Kidney (tissue), 13 donors: ENCODE measurements at regions not wholly inside any gene's neighbourhood (a gene's known extent, or its start where the extent isn't known, plus 50 kb on each side); places are given as distances from the start of the nearest gene placed in this dataset.
"Not testable (repeated sequence)": the region's sequence is repeated elsewhere in the genome, so short reads cannot be mapped to it uniquely, and the experiment has no call there.

ENCODE experiments used
- DNase-seq, 5 donors: peaks; one replicate each; pipeline ENCODE4 v3.0.0-alpha.2; 2013 to 2020
- FAIRE-seq: peaks from 2 replicates; lab custom pipeline; 2012; peaks lifted over from hg19 to GRCh38; lab: Jason Lieb, UNC
- H3K27ac ChIP-seq, 2 donors: one replicate each; pipeline ENCODE4 v1.7.0; 2013; ENCODE audit warnings: low read depth in 2 of 2, low read length in 2 of 2, inconsistent platforms in 1 of 2
- H3K27me3 ChIP-seq: one replicate; pipeline ENCODE4 v1.7.1; 2013; ENCODE audit warnings: low read length, inconsistent platforms; ENCODE audit not compliant: control insufficient read depth, insufficient read depth
- H3K36me3 ChIP-seq, 3 donors: one replicate each; pipeline versions ENCODE4 v1.7.0 to v1.7.1; 2013; ENCODE audit warnings: low read length in 3 of 3, control low read depth in 1 of 3, inconsistent platforms in 1 of 3; ENCODE audit not compliant: insufficient read depth in 3 of 3, control insufficient read depth in 2 of 3
- H3K4me1 ChIP-seq, 3 donors: one replicate each; pipeline versions ENCODE4 v1.7.0 to v1.7.1; 2013; ENCODE audit warnings: low read length in 3 of 3, inconsistent platforms in 1 of 3, low read depth in 1 of 3; ENCODE audit not compliant: control insufficient read depth in 2 of 3, insufficient read depth in 2 of 3
- H3K4me3 ChIP-seq, 3 donors: one replicate each; pipeline versions ENCODE4 v1.7.0 to v1.8.1; 2013; ENCODE audit warnings: low read length in 3 of 3, control low read depth in 1 of 3, inconsistent platforms in 1 of 3
- H3K9ac ChIP-seq, 3 donors: one replicate each; pipeline versions ENCODE4 v1.7.0 to v1.7.1; 2013; ENCODE audit warnings: low read length in 3 of 3, control low read depth in 1 of 3, inconsistent platforms in 1 of 3
- H3K9me3 ChIP-seq, 3 donors: one replicate each; pipeline versions ENCODE4 v1.7.0 to v1.7.1; 2013; ENCODE audit warnings: low read length in 3 of 3, control low read depth in 1 of 3, inconsistent platforms in 1 of 3; ENCODE audit not compliant: control insufficient read depth in 2 of 3, insufficient read depth in 1 of 3
- intact Hi-C: fragments of 100-400 bp; cut with DNase I; formaldehyde crosslinking; loops from one replicate; pipeline ENCODE4 v1.11.1; 2022
- TF ChIP-seq, protein P1 (sequence below): IDR thresholded peaks from 3 replicates; pipeline ENCODE4 v1.5.1; 2012; ENCODE audit warnings: mild to moderate bottlenecking, moderate library complexity, borderline replicate concordance; ENCODE audit not compliant: insufficient read depth; ENCODE audit errors: extremely low read depth
- donor health status: control.
- donor health status: control.
- donor health status: control.
- donor health status: control.
- donor health status: control.
- donor health status: DM: yes; HTN: yes; CAD: no.
- donor health status: Normal renal cell carcinoma (clear cell type).

DNA sequence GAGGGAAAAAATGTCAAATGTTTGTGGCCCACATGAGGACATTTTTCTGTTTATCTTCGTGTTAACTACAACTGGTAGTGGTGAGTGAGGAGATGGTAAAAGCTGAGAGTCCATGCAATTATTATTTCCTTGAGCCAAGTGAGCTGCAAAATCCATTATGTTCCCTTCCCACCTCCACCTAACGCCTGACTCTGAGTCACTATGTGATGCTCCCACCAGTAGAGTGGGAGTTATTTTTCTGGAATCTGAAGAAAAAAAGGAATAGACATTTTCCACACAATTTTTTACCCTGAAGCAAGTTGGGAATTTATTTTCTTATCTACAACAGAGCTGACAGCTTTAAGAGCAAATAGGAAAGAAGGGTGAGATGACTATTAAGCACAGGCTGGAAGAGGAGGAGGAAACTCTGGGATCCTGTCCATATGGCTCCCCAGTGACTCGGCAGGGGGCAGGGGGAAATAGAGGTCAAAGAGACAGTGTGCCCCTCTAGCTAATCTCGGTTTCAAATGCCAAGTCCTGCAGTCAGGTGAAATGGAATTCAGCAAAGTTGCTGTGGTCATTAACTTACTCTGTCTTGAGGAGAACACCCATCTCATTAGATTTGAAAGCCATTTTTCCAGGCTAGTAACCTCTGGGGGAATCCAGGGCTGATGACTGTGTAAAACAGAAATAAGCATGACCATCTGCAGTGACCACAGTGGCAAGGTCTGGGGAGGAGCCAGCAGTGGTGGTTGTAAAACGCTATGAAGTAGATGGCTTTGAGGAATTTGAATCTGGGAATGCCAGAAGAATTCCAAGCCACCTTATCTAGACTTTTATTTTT, 463.9 kb downstream of the STK39 start:
- DNase-seq (peak in 4 of 5 donors; percentile 14 to 61 (median 39)), FAIRE-seq (no peak)
- Histone ChIP-seq H3K4me3 (no peak overlapping the region), H3K27ac (no peak overlapping the region), H3K4me1 (no peaks in the 10 kb centered on the region), H3K27me3 (no peaks in the 10 kb centered on the region), H3K9ac (no peak overlapping the region), H3K9me3 (no peaks in the 10 kb centered on the region), H3K36me3 (no peaks in the 10 kb centered on the region)
- intact Hi-C loops, result no loop called here
- TF ChIP-seq, protein P1, sequence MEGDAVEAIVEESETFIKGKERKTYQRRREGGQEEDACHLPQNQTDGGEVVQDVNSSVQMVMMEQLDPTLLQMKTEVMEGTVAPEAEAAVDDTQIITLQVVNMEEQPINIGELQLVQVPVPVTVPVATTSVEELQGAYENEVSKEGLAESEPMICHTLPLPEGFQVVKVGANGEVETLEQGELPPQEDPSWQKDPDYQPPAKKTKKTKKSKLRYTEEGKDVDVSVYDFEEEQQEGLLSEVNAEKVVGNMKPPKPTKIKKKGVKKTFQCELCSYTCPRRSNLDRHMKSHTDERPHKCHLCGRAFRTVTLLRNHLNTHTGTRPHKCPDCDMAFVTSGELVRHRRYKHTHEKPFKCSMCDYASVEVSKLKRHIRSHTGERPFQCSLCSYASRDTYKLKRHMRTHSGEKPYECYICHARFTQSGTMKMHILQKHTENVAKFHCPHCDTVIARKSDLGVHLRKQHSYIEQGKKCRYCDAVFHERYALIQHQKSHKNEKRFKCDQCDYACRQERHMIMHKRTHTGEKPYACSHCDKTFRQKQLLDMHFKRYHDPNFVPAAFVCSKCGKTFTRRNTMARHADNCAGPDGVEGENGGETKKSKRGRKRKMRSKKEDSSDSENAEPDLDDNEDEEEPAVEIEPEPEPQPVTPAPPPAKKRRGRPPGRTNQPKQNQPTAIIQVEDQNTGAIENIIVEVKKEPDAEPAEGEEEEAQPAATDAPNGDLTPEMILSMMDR, result no peak

DNA sequence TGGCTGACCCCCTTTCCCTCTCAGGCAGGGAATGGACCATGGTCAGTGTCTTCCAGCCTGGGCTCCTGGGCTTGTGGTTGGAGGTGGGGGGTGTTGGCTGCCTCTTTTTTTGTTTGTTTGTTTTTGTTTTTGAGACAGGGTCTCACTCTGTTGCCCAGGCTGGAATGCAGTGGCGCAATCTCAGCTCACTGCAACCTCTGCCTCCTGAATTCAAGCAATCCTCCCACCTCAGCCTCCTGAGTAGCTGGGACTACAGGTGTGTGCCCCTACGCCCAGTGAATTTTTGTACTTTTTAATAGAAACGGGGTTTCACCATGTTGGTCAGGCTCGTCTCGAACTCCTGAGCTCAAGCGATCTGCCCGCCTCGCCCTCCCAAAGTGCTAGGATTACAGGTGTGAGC, 465.8 kb downstream of the STK39 start:
- H3K9me3 ChIP-seq, H3K4me3 ChIP-seq, H3K27me3 ChIP-seq, intact Hi-C loops, H3K9ac ChIP-seq, FAIRE-seq, DNase-seq, H3K27ac ChIP-seq, H3K36me3 ChIP-seq, H3K4me1 ChIP-seq: not testable (repeated sequence)

DNA sequence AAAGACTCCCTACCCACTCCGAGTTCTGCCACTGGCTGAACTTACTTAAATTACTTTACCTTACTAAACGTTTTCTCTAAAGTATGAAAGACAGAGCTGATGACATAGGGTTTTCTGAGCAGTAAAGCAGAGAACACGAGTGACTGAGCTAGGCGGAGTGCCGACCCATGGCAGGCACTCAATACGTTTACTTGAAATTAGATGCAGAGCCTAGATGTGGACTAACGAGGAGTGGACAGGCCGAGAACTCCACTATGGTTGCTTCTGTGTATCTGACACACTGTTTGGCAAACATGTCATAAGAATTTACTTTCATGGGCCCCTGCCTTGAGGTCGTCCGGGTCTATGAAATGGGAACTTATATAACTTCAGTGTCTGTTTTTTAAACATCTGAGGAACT, 471.0 kb downstream of the STK39 start:
- intact Hi-C loops, result no loop called here
- DNase-seq, result no peak

DNA sequence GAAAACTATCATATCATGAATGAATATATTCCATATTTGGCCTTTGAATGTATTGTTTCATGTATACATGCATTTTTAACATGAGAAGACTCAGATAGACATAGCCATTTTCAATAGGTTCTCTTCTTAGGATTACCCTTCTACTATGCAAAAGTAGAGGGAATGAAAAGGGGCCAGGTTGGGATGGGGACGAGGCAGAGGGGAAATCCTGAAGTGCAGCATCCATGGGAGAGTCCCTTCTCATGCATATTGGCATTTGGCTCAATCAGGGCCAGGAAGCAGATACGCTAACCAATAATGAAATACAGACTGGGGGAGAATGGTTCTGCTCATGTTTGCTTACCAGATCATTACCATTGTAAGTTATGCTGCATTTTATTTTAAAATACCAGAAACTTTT, 475.8 kb downstream of the STK39 start:
- Histone ChIP-seq H3K27ac (no peak overlapping the region), H3K9ac (no peak overlapping the region), H3K27me3 (no peaks in the 10 kb centered on the region), H3K4me3 (no peak overlapping the region), H3K4me1 (no peaks in the 10 kb centered on the region), H3K9me3 (peaks cover 0 to 4% (median 0%) of the 10 kb centered on the region in 3 donors), H3K36me3 (no peaks in the 10 kb centered on the region)
- no peak for DNase-seq
- intact Hi-C loops, result no loop called here
- TF ChIP-seq, protein P1, result no peak
- FAIRE-seq, result no peak

More for the DNA sequence above, 471.0 kb downstream of the STK39 start:
- TF ChIP-seq, protein P1, result no peak
- FAIRE-seq, result no peak
- Histone ChIP-seq H3K9me3 (no peaks in the 10 kb centered on the region), H3K36me3 (no peaks in the 10 kb centered on the region), H3K9ac (no peak overlapping the region), H3K4me1 (no peaks in the 10 kb centered on the region), H3K4me3 (no peak overlapping the region), H3K27me3 (no peaks in the 10 kb centered on the region), H3K27ac (no peak overlapping the region)
